ENCODE measurements at regions not wholly inside any gene's neighbourhood (a gene's known extent, or its start where the extent isn't known, plus 50 kb on each side); places are given as distances from the start of the nearest gene placed in this dataset.

GRCh38 chr3:65178703-65179102 is 490.9 kb upstream of the ADAMTS9 start:
- TF ChIP-seq POLR2AphosphoS5 (IDR thresholded peaks at IDR 0.05) (no peak), CTCF (IDR thresholded peaks at IDR 0.05) (no peak), POLR2A (IDR thresholded peaks at IDR 0.05) (no peak)
- no peaks in the 10 kb centered on the region for H3K36me3 ChIP-seq
- no peaks in the 10 kb centered on the region for H3K4me1 ChIP-seq (replicated peaks)
- no peak overlapping the region for H3K4me3 ChIP-seq
- intact Hi-C loops (cut with DNase I): loop anchor here (10.0 kb wide), 2 partner anchors 494 to 644 kb away; partner anchors contain the start of gene ADAMTS9
- H3K27ac ChIP-seq: no peak overlapping the region
- 65% methylated on average over 6 of the region's 6 CpGs for WGBS
- no peak for DNase-seq (ENCODE audit: low spot score)
- no peaks in the 10 kb centered on the region for H3K9me3 ChIP-seq
- no peaks in the 10 kb centered on the region for H3K27me3 ChIP-seq (replicated peaks; ENCODE audit: insufficient read depth)

- 27% methylated on average over 1 of the region's 1 CpG for WGBS
- Histone ChIP-seq H3K36me3 (no peaks in the 10 kb centered on the region), H3K27me3 (replicated peaks; ENCODE audit: insufficient read depth) (no peaks in the 10 kb centered on the region), H3K4me3 (no peak overlapping the region), H3K4me1 (replicated peaks) (no peaks in the 10 kb centered on the region), H3K9me3 (no peaks in the 10 kb centered on the region), H3K27ac (no peak overlapping the region)
- DNase-seq (ENCODE audit: low spot score): no peak
- intact Hi-C loops (cut with DNase I): loop anchor here (10.0 kb wide), 2 partner anchors 493 to 643 kb away; partner anchors contain the start of gene ADAMTS9
- TF ChIP-seq CTCF (IDR thresholded peaks at IDR 0.05) (no peak), POLR2AphosphoS5 (IDR thresholded peaks at IDR 0.05) (no peak), POLR2A (IDR thresholded peaks at IDR 0.05) (no peak)
These were observed 490.2 kb upstream of the ADAMTS9 start for GRCh38 chr3:65177960-65178376.

- Histone ChIP-seq H3K9me3 (no peaks in the 10 kb centered on the region), H3K36me3 (no peaks in the 10 kb centered on the region), H3K4me1 (replicated peaks) (no peaks in the 10 kb centered on the region), H3K27me3 (replicated peaks; ENCODE audit: insufficient read depth) (no peaks in the 10 kb centered on the region), H3K4me3 (no peak overlapping the region), H3K27ac (no peak overlapping the region)
- DNase-seq (ENCODE audit: low spot score): no peak
- intact Hi-C loops (cut with DNase I): loop anchor here (10.0 kb wide), 2 partner anchors 490 to 640 kb away; partner anchors contain the start of gene ADAMTS9
- no peak for TF ChIP-seq CTCF (IDR thresholded peaks at IDR 0.05)
- no peak for TF ChIP-seq POLR2A (IDR thresholded peaks at IDR 0.05)
- no peak for TF ChIP-seq POLR2AphosphoS5 (IDR thresholded peaks at IDR 0.05)
- WGBS: 70% methylated on average over 2 of the region's 2 CpGs
These were observed 486.9 kb upstream of the ADAMTS9 start for GRCh38 chr3:65174713-65175112.

GRCh38 chr3:65173841-65174240 is 486.0 kb upstream of the ADAMTS9 start:
- 94% methylated on average over 2 of the region's 2 CpGs for WGBS
- Histone ChIP-seq H3K4me3 (no peak overlapping the region), H3K36me3 (no peaks in the 10 kb centered on the region), H3K27ac (no peak overlapping the region), H3K27me3 (replicated peaks; ENCODE audit: insufficient read depth) (no peaks in the 10 kb centered on the region), H3K4me1 (replicated peaks) (no peaks in the 10 kb centered on the region), H3K9me3 (no peaks in the 10 kb centered on the region)
- DNase-seq (ENCODE audit: low spot score): no peak
- TF ChIP-seq POLR2A (IDR thresholded peaks at IDR 0.05) (no peak), POLR2AphosphoS5 (IDR thresholded peaks at IDR 0.05) (no peak), CTCF (IDR thresholded peaks at IDR 0.05) (no peak)
- intact Hi-C loops (cut with DNase I): loop anchor here (10.0 kb wide), 2 partner anchors 489 to 639 kb away; partner anchors contain the start of gene ADAMTS9

- TF ChIP-seq POLR2A (IDR thresholded peaks at IDR 0.05) (no peak), CTCF (IDR thresholded peaks at IDR 0.05) (no peak), POLR2AphosphoS5 (IDR thresholded peaks at IDR 0.05) (no peak)
- Histone ChIP-seq H3K27ac (no peak overlapping the region), H3K4me3 (no peak overlapping the region), H3K36me3 (no peaks in the 10 kb centered on the region), H3K4me1 (replicated peaks) (no peaks in the 10 kb centered on the region), H3K27me3 (replicated peaks; ENCODE audit: insufficient read depth) (no peaks in the 10 kb centered on the region), H3K9me3 (no peaks in the 10 kb centered on the region)
- 95% methylated on average over 5 of the region's 5 CpGs for WGBS
- intact Hi-C loops (cut with DNase I): loop anchor here (10.0 kb wide), 2 partner anchors 487 to 637 kb away; partner anchors contain the start of gene ADAMTS9
- no peak for DNase-seq (ENCODE audit: low spot score)
These were observed 484.4 kb upstream of the ADAMTS9 start for GRCh38 chr3:65172209-65172608.
